B cell (primary cell): ENCODE measurements at regions not wholly inside any gene's neighbourhood (a gene's known extent, or its start where the extent isn't known, plus 50 kb on each side); places are given as distances from the start of the nearest gene placed in this dataset.

Experiments used
- ATAC-seq: fragments of 200-7000 bp; cut with Tn5 transposase; one replicate; pipeline ENCODE4 v1.10.0; 2021; ENCODE audit warnings: low read depth, mild to moderate bottlenecking, moderate number of reproducible peaks, moderate library complexity
- CTCF ChIA-PET: fragments of 350-600 bp; sonication (Branson Sonifier 250); formaldehyde crosslinking; loops from one replicate; lab custom pipeline; 2021; ENCODE audit warnings: antibody characterized with exemption, inconsistent platforms; lab: Charles Lee
- POLR2A ChIA-PET: fragments of 350-600 bp; sonication (Branson Sonifier 250); formaldehyde crosslinking; loops from one replicate; lab custom pipeline; 2021; ENCODE audit warnings: antibody characterized with exemption; lab: Charles Lee
- DNase-seq: peaks from one replicate; pipeline ENCODE4 v3.0.0; 2013
- H2AFZ ChIP-seq: 2 replicates; pipeline ENCODE4 v1.6.1; 2012; ENCODE audit warnings: mild to moderate bottlenecking, low read depth, low read length; ENCODE audit not compliant: insufficient read depth, poor library complexity, severe bottlenecking
- H3K27ac ChIP-seq, 2 donors: 1 replicate in 1 of 2; 2 replicates in 1 of 2; pipeline ENCODE4 v1.5.1; 2012 to 2013; ENCODE audit warnings: low read length in 2 of 2, mild to moderate bottlenecking in 2 of 2, moderate library complexity in 1 of 2
- H3K27me3 ChIP-seq, 4 experiments: fragments of 200-600 bp in 1 of 4; sonication (generic) in 1 of 4; replicated peaks in 1 of 4; 1 replicate in 2 of 4; 2 replicates in 2 of 4; pipeline versions ENCODE4 v1.6.1 to v1.7.0; 2013 to 2016; ENCODE audit warnings: low read length in 3 of 4, mild to moderate bottlenecking in 2 of 4, mixed read lengths in 1 of 4, moderate library complexity in 1 of 4; ENCODE audit not compliant: insufficient read depth in 4 of 4, control insufficient read depth in 3 of 4; ENCODE audit errors: control extremely low read depth in 1 of 4
- H3K36me3 ChIP-seq, 2 experiments: replicated peaks in 1 of 2; 1 replicate in 1 of 2; 2 replicates in 1 of 2; pipeline versions ENCODE4 v1.6.1 to v1.7.1; 2013; ENCODE audit warnings: low read length in 1 of 2; ENCODE audit not compliant: insufficient read depth in 2 of 2, control insufficient read depth in 1 of 2; ENCODE audit errors: control extremely low read depth in 1 of 2, extremely low read depth in 1 of 2
- H3K4me1 ChIP-seq, 2 donors: fragments of 200-600 bp in 1 of 2; sonication (generic) in 1 of 2; 1 replicate in 1 of 2; 2 replicates in 1 of 2; pipeline versions ENCODE4 v1.5.1 to v1.6.1; 2013 to 2017; ENCODE audit warnings: low read length in 2 of 2; ENCODE audit not compliant: control insufficient read depth in 2 of 2, insufficient read depth in 2 of 2
- H3K4me2 ChIP-seq: replicated peaks from 2 replicates; pipeline ENCODE3; 2012; ENCODE audit warnings: mild to moderate bottlenecking, low read depth, low read length; ENCODE audit not compliant: poor library complexity, severe bottlenecking
- H3K4me3 ChIP-seq, 5 experiments: fragments of 200-600 bp in 1 of 5; sonication (generic) in 1 of 5; 1 replicate in 3 of 5; 2 replicates in 2 of 5; pipeline versions ENCODE4 v1.5.1 to v1.7.0; 2011 to 2016; ENCODE audit warnings: low read length in 4 of 5, mild to moderate bottlenecking in 4 of 5, low read depth in 2 of 5, control low read depth in 1 of 5, moderate library complexity in 1 of 5; ENCODE audit not compliant: insufficient read depth in 1 of 5; ENCODE audit errors: control extremely low read depth in 1 of 5, extremely low read depth in 1 of 5
- H3K79me2 ChIP-seq: fragments of 200-600 bp; sonication (generic); one replicate; pipeline ENCODE4 v1.6.0; 2016; ENCODE audit warnings: low read length; ENCODE audit not compliant: control insufficient read depth, insufficient read depth
- H3K9ac ChIP-seq: fragments of 200-600 bp; sonication (generic); 2 replicates; pipeline ENCODE4 v1.6.1; 2017; ENCODE audit warnings: mild to moderate bottlenecking, low read length, moderate library complexity
- H3K9me3 ChIP-seq, 3 donors: one replicate each; pipeline versions ENCODE4 v1.6.1 to v1.7.1; 2013; ENCODE audit warnings: low read length in 2 of 3; ENCODE audit not compliant: control insufficient read depth in 2 of 3, insufficient read depth in 1 of 3; ENCODE audit errors: control extremely low read depth in 1 of 3
- H4K20me1 ChIP-seq: 2 replicates; pipeline ENCODE4 v1.6.0; 2012; ENCODE audit warnings: mild to moderate bottlenecking, low read length; ENCODE audit not compliant: insufficient read depth, control insufficient read depth, poor library complexity, severe bottlenecking
- H3K27ac Mint-ChIP-seq: one replicate; pipeline ENCODE4 v1.8.0; 2021; ENCODE audit warnings: mixed read lengths
- H3K27me3 Mint-ChIP-seq: one replicate; pipeline ENCODE4 v1.8.0; 2021; ENCODE audit warnings: mixed read lengths
- H3K4me1 Mint-ChIP-seq: one replicate; pipeline ENCODE4 v1.8.0; 2021; ENCODE audit warnings: mixed read lengths
- H3K4me3 Mint-ChIP-seq: one replicate; pipeline ENCODE4 v1.8.0; 2021; ENCODE audit warnings: mixed read lengths
- H3K9me3 Mint-ChIP-seq: one replicate; pipeline ENCODE4 v1.8.0; 2022; ENCODE audit warnings: mixed read lengths; ENCODE audit not compliant: insufficient read depth
- CTCF ChIP-seq: fragments of 200-600 bp; IDR thresholded peaks from one replicate; pipeline ENCODE4 v1.8.0; 2022; ENCODE audit warnings: antibody characterized with exemption, mild to moderate bottlenecking
- EZH2 ChIP-seq: IDR thresholded peaks from 2 replicates; pipeline ENCODE4 v1.6.1; 2012; ENCODE audit warnings: borderline replicate concordance, low read depth, mild to moderate bottlenecking, moderate library complexity, low read length; ENCODE audit not compliant: insufficient read depth, poor library complexity, severe bottlenecking
- WGBS: methylation state at CpG from one replicate; pipeline ENCODE4 v1.1.5; 2013; ENCODE audit warnings: missing lambda C conversion rate; ENCODE audit not compliant: insufficient coverage; 5-methylcytosine and 5-hydroxymethylcytosine counted together
- intact Hi-C: fragments of 100-400 bp; cut with micrococcal nuclease; formaldehyde crosslinking; loops from one replicate; pipeline ENCODE4 v1.10.0; 2022

GRCh38 chr2:38485734-38486133 lies 108.7 kb upstream of the ATL2 start:
- Mint-ChIP-seq H3K27ac (no peak overlapping the region), H3K4me3 (no peak overlapping the region), H3K27me3 (no peaks in the 10 kb centered on the region), H3K9me3 (peaks cover 3% of the 10 kb centered on the region), H3K4me1 (no peaks in the 10 kb centered on the region)
- no peak overlapping the region for H2AFZ ChIP-seq
- no peak overlapping the region for H3K27ac ChIP-seq
- TF ChIP-seq EZH2 (no peak), CTCF (no peak)
- no peak overlapping the region for H3K9ac ChIP-seq
- H3K9me3 ChIP-seq = peaks cover 0 to 9% (median 6%) of the 10 kb centered on the region in 3 donors
- ChIA-PET POLR2A (no interaction called here), CTCF (no interaction called here)
- H3K4me1 ChIP-seq = no peaks in the 10 kb centered on the region
- ATAC-seq (no peak), DNase-seq (no peak)
- H3K27me3 ChIP-seq = no peaks in the 10 kb centered on the region
- H3K36me3 ChIP-seq = no peaks in the 10 kb centered on the region
- no peaks in the 10 kb centered on the region for H4K20me1 ChIP-seq
- no CpG with 5 or more reads among the region's 3 CpGs for WGBS
- H3K4me2 ChIP-seq = no peak overlapping the region
- no peak overlapping the region for H3K4me3 ChIP-seq
- H3K79me2 ChIP-seq = no peaks in the 10 kb centered on the region
- intact Hi-C loops = no loop called here

- no peak overlapping the region for H2AFZ ChIP-seq
- no peaks in the 10 kb centered on the region for H4K20me1 ChIP-seq
- TF ChIP-seq CTCF = no peak
- no peak for TF ChIP-seq EZH2
- Mint-ChIP-seq H3K4me3 (no peak overlapping the region), H3K9me3 (peaks cover 8% of the 10 kb centered on the region), H3K27me3 (no peaks in the 10 kb centered on the region), H3K4me1 (no peaks in the 10 kb centered on the region), H3K27ac (no peak overlapping the region)
- no peak overlapping the region for H3K4me3 ChIP-seq
- no peaks in the 10 kb centered on the region for H3K36me3 ChIP-seq
- ChIA-PET CTCF (interaction anchor here (1.2 kb wide), 1 partner anchor 23 kb away, joined by 5 read pairs; no protein-coding TSS in a partner anchor), POLR2A (no interaction called here)
- H3K79me2 ChIP-seq = no peaks in the 10 kb centered on the region
- H3K27me3 ChIP-seq = no peaks in the 10 kb centered on the region
- intact Hi-C loops = no loop called here
- H3K9me3 ChIP-seq = peaks cover 0 to 17% (median 13%) of the 10 kb centered on the region in 3 donors
- WGBS = 80% methylated on average over 4 of the region's 5 CpGs
- H3K27ac ChIP-seq = no peak overlapping the region
- H3K9ac ChIP-seq = no peak overlapping the region
- ATAC-seq (no peak), DNase-seq (no peak)
- H3K4me2 ChIP-seq = no peak overlapping the region
- no peaks in the 10 kb centered on the region for H3K4me1 ChIP-seq
Observed at GRCh38 chr2:38484957-38485356, 107.9 kb upstream of the ATL2 start.
